ENCODE measurements at regions not wholly inside any gene's neighbourhood (a gene's known extent, or its start where the extent isn't known, plus 50 kb on each side); places are given as distances from the start of the nearest gene placed in this dataset.

DNA sequence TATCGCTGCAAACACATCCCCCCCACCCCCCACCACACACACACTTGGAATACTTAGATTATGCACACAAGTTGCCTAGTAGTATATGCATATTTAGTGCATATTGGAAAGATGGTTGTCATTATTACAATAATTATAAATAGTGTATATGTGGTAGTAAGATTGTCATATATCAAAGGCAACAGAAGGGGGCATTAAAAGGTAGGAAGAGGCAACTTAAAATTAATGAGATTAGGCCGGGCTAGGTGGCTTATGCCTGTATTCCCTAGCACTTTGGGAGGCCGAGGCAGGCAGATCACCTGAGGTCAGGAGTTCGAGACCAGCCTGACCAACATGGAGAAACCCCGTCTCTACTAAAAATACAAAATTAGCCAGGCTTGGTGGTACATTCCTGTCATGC is 52.1 kb downstream of the GSC start:
- DNase-seq: no peak

DNA sequence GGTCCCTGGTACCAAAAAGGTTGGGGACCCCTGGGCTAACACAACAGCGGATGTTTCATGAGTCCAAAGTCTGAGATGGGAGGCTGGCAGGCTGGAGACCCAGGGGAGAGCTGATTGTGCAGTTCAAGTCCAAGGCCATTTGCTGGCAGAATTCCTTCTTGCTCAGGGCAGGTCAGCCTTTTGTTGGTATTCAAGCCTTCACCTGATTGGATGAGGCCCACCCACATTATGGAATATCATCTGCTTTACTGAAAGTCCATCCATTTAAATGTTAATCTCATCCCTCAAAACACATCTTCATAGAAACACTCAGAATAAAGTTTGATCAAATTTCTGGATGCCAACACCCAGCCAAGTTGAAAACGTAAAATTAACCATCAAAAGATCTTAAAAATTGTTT is 52.9 kb downstream of the GSC start:
- DNase-seq: no peak

DNA sequence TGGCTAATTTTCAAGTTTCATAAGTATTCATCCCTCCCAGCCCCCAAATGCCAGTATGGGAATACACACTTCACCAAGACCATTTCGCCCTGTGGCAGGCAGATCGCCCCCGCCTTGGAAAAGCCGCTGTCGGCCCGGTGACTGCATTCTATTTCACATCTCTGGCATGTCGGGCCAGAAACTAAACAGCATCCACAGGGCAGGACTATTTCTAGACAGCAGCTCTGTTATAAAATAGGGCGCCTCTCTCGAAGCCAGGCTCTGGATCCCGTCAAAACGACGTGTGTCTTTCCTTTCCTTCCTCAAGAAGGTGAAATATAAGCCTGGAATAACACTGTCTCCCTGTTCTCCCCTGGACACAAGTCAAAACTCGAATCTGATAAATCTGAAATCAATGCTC is 56.8 kb downstream of the GSC start:
- DNase-seq: no peak

DNA sequence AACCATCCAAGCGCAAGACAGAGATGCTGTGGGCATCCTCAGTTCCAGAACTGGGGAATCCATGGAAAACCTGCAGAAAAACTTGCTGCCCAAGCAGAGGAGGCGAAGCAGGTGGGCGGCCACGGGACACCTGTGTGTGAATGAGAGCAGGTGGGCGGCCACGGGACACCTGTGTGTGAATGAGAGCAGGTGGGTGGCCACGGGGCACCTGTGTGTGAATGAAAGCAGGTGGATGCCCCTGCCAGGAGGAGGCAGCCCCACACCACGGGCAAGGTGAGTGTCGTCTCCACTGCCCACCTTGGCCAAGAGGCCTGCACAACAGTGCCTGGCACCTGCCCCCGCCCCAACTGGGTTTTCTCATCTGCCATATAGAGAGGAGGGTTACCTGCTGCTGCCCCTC is 59.2 kb downstream of the GSC start:
- no peak for DNase-seq

DNA sequence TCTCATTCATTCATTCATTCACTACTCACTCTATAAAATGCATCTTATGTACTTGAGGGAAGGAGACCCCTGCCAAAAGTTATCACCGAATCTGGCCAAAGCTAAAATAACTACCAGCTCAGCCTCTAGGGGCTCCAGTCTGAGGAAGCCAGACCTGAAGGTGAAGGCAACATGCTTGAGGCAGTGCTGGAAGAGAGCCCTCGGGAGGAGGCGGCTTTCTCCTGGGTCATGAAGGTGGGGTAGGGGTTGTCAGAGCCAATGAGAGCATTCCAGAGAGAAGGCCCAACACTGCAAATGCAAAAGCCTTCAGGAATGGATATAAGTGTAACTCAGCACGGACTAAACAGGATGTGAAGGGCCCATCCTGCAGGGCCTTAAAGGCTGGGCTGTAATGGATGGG is 62.4 kb downstream of the GSC start:
- no peak for DNase-seq

DNA sequence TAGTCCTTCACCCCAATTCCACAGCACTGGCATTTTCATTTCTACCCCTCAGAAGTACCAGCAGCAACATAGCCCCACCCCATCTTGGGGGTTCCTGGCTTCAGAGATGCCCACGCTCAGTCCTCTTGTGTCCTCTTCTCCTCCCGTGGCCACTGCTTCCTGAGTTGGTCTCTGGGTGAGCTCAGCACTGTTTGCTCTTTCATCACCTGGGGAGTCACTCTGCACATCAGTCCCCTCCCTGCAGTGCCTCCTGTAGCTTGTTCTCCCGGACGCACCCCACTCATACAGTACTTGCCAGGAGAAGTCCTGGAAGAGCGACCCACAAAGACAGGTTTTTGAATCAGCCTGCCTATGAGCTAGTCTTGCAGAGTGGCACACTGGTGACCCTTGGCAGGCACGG is 63.8 kb downstream of the GSC start:
- DNase-seq: no peak

DNA sequence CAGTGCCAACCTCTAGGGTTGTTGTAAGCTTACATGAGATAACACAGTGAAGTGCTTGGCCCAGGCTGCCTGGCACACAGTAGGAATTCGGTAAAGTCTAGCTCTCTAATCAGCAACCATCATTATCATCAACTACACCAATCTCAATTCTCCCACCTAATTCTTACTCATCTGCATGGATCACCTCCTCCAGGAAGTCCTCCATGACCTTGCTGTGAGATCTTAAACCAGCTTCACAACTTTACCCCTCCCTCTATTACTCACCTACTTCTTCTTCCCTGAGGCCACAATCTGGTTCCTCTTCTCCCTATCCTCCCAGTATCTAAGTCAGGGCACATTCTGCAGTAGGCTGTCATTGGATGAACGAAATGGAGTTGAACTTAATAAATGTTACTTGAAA is 67.3 kb downstream of the GSC start:
- DNase-seq: no peak

DNA sequence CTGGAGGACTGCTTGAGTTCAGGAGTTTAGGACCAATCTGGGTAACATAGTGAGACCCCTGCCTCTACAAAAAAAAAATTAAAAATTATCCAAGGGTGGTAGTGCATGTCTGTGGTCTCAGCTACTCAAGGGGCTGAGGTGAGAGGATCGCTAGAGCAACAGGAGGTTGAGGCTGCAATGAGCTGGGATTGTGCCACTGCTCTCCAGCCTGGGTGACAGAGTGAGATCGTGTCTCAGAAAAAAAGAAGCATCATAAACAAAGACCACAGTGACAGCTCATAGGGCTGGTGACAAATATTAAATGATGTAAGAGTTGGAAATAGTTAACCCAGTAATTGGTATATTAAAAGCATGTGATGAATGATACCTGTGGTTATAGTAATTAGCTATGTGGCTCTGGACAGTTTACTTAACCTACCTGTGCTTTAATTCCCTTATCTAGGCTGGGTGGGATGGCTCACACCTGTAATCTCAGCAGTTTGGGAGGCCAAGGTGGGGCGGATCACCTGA is 68.0 kb downstream of the GSC start:
- no peak for DNase-seq

DNA sequence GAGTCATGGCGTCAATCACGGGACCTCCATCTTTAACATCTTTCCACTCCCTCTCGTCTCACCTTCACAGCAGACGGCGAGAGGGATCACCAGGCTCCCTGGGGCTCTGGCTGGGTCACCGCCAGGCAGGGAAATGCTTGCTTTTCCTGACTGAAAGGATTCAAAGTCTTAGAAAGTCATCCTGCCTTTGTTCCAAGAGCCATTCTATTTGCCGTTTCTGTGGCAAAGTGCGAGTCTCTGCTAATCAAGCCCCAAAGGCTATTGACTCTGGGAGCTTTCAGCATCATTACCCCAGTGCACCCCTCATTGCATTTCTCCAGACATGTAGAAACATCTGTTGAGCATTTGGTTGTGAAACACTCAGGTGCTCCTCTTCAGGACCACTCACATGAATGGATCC is 69.6 kb downstream of the GSC start:
- no peak for DNase-seq

DNA sequence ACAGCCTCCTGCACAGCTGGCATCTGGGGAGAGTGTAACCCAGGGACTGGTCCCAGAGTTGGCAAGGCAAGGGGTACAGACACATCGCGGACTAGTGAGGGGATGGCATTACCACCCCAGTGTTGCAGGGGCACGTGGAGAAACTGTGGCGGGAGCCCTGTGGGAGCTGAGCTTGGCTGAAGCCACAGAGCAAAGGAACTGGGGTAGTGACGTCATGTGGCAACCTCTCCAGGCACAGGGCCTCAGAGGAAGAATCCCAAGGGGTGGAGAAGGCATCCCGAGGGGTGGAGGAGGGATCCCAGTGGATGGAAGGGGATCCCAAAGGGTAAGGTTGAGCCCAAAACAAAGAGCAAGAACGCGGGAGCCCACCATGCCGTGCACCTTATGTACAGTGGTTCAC is 70.1 kb downstream of the GSC start:
- no peak for DNase-seq

DNA sequence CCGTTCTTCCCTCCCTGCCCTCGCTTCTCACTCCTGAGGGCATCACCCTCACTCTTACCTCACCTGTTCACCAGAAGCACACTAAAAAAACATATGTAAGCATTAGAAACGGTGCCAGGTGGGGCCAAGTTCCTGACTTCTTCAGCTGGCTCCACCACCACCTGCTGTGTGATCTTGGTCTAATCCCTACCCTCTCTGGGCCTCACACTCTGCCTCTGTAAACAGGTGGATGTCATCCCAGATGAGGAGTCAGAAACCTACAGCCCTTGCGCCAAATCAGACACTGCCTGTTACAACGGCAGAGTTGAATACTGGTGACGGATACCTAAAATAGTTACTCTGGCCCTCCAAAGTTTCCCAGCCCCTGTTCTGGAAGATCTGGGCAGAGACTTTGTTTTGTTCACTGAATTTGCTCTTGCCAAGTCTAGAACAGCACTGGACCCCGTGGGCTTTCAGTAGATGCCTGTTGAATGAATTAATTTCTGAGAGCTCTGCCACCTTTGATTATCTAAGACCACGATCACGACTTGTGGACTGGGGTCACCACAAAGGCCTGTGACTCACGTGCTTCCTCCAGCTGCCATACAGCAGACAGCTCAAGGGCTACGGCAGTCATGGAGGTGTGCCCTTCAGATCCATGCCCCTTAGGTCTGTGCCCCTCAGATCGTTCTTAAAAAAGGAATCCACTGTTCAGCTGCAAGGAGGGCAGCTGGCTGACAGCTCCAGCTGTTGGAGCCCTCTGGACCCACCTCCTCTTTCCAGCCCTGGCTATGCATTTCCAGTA is 71.9 kb downstream of the GSC start:
- no peak for DNase-seq

DNA sequence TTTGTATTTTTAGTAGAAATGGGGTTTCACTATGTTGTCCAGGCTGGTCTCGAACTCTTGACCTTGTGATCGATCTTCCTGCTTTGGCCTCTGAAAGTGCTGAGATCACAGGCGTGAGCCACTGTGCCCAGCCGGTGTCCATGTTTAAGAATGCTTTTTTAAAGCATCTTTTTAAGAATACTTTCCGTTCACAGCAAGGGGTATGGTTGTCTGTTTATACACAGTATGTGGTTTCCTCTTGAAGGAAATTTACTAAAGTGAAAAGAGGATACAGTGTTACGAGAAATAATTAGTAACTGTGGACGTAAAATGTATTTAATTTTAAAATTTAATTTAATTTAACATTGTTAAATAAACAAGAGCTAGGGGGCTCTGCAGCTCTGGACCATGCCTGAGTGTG is 73.4 kb downstream of the GSC start:
- DNase-seq: no peak

DNA sequence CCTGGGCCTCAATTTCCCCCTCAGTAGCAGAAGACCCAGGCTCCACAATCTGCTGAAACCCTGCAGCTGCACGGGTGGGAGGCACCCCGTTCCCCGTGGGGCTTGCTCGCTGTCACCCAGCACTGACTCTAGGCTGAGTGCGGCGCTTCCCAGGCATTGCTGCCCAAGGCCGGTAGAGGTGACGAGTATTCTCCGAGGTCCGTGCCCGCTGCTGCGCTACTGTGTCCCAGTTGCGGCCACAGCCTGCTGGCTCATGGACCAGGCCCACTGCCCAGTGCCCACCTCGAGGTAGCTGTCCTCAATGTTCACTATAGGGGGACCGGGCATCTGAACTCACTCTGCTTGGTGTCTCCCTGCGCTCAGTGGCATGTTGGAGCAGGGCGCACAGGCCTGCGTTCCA is 74.7 kb downstream of the GSC start:
- DNase-seq: no peak

DNA sequence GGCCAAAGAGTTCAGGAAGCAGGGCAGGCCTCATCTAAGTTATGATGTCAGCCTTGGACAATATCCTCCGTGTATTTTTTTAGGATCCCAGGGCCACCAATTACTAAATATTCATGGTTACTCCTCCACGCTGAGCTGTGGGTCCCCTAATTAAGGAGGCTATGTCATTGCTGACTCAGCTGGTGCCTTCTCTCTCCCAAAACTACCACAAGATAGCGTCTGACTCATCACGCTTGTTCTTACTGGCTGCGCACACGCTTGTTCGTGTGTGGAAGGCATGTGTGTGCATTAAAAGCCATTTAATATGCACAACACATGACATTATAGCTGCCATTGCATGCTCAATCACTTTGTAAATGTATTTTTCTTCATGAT is 78.3 kb downstream of the GSC start:
- DNase-seq: no peak

DNA sequence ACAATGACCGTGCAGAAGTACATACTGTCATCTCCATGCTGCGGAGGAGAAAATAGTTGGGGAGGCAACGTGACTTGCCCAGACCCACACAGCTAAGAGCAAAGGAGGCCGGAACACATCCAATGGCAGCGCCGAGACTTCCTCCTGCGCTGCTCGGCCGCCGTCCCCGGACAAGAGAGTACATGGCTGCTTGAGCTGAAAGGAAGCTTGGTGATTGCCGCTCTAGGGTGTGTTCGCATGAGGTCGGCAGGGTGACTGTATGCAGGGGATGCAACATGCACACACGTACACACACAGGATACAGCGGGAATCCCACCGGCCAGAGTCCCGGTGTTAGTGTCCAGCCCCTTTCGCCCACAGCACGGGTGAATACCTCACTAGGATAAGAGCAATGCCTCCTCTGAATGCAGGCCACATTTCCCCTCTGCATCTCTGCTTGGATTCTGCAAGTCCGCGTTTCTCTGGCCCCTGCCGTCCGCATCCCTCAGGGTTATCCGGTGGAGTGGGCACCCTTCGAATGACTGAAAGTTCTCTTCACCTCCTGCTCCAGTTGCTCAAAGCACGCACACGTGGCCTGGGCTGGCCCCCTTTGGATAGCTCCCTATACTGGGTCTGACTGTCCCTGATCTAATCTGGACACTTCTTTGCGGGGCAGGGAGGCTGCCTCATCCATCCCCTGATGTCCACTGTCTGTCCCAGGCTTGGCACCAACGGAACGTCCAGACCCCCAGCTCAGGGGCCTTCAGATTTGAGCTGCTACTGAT is 78.8 kb downstream of the GSC start:
- no peak for DNase-seq

DNA sequence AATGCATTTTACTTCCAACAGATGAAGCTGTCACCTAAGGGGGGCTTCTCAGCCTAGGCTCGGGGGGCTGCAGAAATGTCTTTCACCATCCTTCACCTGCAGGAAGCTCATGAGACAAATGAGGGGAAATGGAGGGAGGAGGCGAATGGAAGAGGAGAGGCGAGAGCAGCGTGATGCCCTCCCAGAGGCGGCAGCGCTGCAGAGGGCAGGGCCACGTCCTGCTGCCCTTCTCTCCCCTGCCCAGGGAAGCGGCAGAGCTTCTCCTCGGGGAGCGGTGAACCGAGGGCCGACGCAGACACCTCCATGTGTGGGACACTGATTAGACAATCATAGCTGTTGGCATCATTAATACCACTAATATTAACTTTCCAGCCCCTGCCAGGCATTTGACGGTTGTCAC is 78.3 kb downstream of the SERPINA3 start:
- DNase-seq: no peak

DNA sequence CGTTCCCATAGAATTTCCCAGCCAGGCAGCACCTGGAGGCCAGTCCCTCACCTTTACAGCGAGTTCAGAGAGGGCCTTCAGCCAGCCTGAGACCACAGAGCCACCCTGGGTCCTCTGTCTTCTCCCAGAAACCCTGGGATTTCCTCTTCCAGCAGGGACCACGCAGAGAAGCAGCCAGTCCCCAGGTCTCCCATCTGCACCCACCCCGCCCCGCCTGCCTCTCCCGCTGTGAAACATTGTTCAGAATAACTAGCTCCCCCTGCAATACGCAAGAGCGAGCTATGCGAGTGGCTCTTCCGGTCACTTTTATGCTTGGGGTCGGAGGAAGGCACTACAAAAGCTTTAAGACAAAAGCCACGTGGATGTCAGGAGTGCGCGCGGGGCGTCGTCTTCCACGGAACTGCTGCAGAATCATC is 77.8 kb downstream of the SERPINA3 start:
- DNase-seq: no peak

DNA sequence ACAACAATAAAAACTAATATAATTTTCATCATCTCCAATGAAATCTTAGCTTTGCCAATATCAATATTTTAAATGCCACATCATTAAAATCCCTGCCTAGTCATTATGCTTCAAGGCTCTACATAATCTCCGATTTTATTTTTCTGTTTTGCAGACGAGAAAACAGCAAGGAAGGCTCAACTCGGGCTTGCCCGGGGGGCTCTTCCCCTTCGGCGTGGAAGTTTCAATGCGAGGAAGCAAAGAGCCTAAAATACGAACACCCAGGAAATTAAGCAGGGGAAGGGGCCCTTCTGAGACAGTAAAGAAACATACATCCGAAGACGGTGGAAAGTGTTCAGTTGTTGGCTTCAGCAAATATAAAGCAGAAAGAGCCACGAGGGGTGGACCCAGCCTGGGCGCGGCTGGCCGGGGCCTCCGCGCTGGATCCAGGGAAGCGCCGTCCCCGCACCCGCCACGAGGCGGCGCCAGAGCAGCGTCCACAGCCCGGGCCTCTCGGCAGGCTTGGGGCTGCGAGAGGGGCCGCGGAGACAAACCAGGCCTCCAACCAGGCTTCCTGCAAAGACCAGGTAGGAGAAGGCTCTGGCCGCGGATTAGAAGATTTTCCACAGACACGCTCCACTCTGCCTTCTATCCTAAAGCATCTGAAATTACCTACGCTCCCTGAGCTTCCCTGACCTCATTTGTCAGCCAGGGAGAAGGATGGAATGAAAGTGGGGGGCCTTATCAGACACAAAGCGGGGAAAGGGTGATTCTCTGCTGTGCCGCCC is 77.2 kb downstream of the SERPINA3 start:
- DNase-seq: peak in 1 of 2 donors; percentile 23

DNA sequence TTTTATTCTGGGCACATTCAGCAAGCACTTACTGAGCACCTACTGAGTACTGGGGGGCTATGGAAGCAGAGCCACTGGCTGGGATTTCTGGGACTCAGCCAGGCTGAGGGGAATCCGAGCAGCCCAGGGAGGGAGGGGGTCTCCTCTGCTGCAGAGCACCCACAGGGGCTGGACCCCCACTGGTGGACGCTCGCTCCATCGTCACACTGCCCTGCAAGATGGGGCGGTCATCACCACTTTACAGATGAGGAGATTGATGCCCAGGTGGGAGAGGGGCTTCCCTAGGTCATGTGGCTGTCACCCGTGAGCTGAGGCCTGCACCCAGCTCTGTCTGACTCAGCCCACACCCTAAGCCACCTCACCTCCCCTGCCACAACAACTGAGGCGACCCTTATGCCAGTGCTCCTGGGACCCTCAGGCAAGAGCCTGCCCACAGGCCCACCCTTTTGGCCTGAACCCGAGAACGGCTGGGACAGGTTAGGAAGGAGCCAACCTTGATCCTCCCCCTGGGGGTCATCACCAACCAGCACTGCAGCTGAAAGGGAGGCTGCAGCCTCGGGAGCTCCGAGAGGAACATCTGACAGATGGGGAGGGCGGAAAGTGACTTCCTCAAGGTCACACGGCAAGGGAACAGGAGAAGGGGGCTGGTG is 74.4 kb downstream of the SERPINA3 start:
- no peak for DNase-seq

DNA sequence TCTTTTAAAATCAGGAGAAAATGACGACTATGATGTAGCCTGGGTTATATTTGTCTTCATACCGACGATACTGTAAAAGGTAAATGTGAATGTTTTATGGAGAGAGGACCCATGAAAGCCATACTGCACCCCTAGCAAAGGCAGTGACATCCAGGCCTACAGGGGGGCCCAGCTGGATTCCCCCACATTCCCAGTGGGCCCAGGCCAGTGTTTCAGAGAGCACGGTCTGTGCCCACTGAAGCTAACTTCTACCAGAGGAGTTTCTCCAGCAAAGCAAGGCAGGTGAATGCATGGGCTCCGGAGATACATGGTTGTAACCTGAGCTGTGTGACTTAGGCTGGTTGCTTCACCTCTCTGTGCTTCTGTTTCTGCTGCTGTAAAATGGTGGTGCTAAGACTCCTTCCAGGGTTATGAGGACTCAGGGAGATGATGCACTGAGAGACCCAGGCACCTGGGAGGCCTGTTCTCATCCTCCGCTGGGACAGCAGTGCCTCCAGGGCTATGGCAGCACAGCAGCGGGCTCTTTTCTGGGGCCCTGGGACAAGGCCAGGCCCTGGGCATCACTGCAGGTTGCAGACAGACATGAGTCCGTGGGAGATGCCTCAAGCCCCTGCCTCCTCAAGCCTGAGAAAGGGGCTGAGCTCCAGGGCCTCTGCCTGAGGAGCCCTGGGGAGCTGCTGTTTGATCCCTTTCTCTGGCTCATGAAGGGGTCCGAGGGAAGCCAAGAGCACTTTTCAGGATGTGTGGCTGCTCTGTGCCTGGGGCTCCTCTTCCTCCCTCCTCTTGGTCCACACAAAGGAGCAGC is 73.7 kb downstream of the SERPINA3 start:
- no peak for DNase-seq

DNA sequence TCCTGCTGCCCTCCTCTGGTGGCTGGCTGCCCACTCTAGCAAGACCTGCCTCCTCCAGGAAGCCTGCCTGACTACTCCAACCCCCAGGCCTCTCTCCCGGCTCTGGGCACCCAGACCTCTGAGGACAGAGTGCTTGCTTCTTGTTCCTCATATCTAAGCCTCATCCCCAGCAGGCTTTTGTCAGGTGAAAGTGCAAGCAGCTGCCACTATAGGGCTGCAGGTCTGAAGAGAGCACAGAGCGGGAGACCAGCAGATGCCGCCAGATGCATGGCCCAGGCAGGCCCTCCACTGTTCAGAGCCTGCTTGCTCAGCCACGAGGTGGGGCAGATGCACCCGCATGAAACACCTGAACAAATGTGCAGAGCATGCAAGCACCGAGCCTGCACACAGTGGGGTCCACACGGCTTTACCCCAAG is 73.0 kb downstream of the SERPINA3 start:
- no peak for DNase-seq

DNA sequence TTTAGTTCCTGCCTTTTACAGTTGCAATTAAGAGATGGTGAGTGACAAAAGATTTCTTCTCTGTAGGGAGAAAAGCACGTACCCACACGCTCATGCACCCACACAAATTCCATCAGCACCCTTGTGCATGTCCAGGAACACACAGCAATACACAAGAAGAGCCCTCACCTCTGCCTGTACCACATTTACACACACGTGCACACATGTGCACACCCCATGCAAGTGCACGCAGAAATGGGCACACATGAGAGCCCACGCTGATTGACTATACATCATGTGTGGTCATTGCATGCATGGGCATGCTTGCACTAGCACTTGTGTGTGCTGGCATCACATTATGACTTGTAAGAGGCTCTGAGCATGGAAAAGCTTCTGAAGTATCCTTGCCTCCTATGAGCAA is 70.5 kb downstream of the SERPINA3 start:
- no peak for DNase-seq
